ENCODE measurements at regions not wholly inside any gene's neighbourhood (a gene's known extent, or its start where the extent isn't known, plus 50 kb on each side); places are given as distances from the start of the nearest gene placed in this dataset.

DNA sequence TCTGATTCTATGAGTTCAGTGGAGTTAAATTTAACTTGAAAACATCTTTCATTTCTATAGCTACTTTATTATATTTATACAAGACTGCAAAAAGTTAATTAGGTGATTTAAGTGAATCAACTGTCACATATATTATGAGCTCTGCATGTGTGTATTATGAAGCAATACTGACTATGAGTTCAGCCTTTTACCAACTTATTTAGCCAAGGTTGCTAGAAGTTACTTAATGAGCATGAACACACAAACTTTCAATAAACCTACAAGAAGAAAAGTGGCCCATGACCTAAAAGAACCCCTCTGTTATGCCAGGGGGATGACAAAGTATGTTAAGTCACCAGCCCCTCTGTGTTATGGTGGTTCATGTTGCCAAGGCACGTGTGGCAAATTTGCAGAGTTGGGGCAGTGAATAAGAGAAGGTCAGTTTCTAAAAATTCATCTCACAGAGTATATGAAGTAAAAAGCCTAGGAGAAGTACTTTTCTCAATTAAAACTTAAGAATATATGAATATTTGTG, 86.7 kb upstream of the LYPLAL1 start:
- no peak for TF ChIP-seq POLR2A (IDR thresholded peaks at IDR 0.05)
- TF ChIP-seq, protein P1, sequence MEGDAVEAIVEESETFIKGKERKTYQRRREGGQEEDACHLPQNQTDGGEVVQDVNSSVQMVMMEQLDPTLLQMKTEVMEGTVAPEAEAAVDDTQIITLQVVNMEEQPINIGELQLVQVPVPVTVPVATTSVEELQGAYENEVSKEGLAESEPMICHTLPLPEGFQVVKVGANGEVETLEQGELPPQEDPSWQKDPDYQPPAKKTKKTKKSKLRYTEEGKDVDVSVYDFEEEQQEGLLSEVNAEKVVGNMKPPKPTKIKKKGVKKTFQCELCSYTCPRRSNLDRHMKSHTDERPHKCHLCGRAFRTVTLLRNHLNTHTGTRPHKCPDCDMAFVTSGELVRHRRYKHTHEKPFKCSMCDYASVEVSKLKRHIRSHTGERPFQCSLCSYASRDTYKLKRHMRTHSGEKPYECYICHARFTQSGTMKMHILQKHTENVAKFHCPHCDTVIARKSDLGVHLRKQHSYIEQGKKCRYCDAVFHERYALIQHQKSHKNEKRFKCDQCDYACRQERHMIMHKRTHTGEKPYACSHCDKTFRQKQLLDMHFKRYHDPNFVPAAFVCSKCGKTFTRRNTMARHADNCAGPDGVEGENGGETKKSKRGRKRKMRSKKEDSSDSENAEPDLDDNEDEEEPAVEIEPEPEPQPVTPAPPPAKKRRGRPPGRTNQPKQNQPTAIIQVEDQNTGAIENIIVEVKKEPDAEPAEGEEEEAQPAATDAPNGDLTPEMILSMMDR (IDR thresholded peaks at IDR 0.05 in 8 of 11, conservative IDR thresholded peaks at IDR 0.05 in 3 of 11), result no peak
- TF ChIP-seq POLR2AphosphoS5 (IDR thresholded peaks at IDR 0.05), result no peak
- Histone ChIP-seq H3K4me3 (no peak overlapping the region), H3K27ac (no peak overlapping the region), H3K36me3 (no peaks in the 10 kb centered on the region), H3K27me3 (replicated peaks in 1 of 7) (no peaks in the 10 kb centered on the region), H3K9me3 (peaks cover 0 to under 1% (median 0%) of the 10 kb centered on the region in 8 donors), H3K4me1 (peaks cover 0 to 24% (median 2%) of the 10 kb centered on the region in 6 donors)
- no peak for DNase-seq
- intact Hi-C loops (cut with DNase I; ENCODE audit: low total_unique reads), result no loop called here
- WGBS, 5 donors, result 0 to 85% (median 37%) methylated on average over 1 of the region's 1 CpG

DNA sequence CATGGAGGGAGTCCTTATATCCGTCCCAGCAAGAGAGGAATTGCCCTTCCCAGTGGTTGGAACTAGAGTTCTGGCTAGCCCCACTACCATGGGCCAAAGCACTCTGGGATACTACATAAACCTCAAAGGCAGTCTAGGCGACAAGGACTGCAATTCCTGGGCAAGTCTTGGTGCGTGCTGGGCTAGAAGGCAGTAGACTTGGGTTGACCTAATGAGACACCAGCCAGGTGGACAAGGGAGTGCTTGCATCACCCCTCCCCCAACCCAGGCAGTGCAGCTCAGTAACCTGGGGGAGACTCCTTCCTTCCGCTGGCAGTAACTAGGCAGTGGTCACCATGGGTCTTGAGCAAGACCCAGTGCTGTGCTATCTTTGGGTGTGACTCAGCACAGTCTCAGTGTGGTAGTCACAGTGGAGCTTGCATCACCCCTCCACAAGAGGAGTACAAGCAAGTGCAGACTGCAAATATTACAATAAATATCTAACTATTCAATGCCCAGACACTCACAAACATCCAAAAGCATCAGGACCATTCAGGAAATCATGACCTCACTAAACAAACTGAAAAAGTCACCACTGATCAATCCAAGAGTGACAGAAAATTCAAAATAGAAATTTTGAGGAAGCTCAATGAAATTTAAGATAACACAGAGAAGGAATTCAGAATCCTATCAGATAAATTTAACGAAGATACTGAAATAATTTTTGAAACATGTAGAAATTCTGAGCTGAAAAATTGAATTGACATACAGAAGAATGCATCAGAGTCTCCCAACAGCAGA, 84.7 kb upstream of the LYPLAL1 start:
- no peak overlapping the region for H3K4me3 ChIP-seq
- no peaks in the 10 kb centered on the region for H3K36me3 ChIP-seq
- intact Hi-C loops (cut with DNase I; ENCODE audit: low total_unique reads), result no loop called here
- peak; percentile 85 for DNase-seq
- 68 to 88% (median 72%) methylated on average over 3 to 5 of the region's 5 CpGs for WGBS, 5 donors
- TF ChIP-seq POLR2AphosphoS5 (IDR thresholded peaks at IDR 0.05), result peak in 1 of 3 donors; percentile 55
- TF ChIP-seq, protein P1 (IDR thresholded peaks at IDR 0.05 in 8 of 11, conservative IDR thresholded peaks at IDR 0.05 in 3 of 11), result no peak
- peak overlapping the region in 5 of 8 donors; percentile 4 to 73 (median 47) for H3K27ac ChIP-seq
- no peaks in the 10 kb centered on the region for H3K27me3 ChIP-seq (replicated peaks in 1 of 7)
- H3K9me3 ChIP-seq, result peaks cover 0 to 13% (median 0%) of the 10 kb centered on the region in 8 donors
- peaks cover 0 to 24% (median 2%) of the 10 kb centered on the region in 6 donors for H3K4me1 ChIP-seq

DNA sequence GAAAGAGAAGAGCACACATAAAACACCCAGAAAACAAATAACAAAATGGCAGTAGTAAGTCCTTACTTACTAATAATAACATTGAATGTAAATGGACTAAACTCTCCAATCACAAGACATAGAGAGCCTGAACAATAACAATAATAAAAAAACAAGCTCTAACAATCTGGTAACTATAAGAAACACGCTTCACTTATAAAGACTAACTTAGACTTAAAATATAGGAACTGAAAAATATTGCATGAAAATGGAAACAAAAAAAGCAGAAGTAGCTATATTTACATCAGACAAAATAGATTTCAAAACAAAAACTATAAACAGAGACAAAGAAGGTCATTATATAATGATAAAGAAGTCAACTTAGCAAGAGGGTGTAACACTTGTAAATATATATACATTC, 83.1 kb upstream of the LYPLAL1 start:
- peaks cover 0 to 24% (median 2%) of the 10 kb centered on the region in 6 donors for H3K4me1 ChIP-seq
- H3K27ac ChIP-seq, result peak overlapping the region in 6 of 8 donors; percentile 2 to 73 (median 40)
- H3K9me3 ChIP-seq, result peaks cover 0 to 13% (median 0%) of the 10 kb centered on the region in 8 donors
- TF ChIP-seq POLR2AphosphoS5 (IDR thresholded peaks at IDR 0.05), result no peak
- TF ChIP-seq, protein P1 (IDR thresholded peaks at IDR 0.05 in 8 of 11, conservative IDR thresholded peaks at IDR 0.05 in 3 of 11), result no peak
- TF ChIP-seq POLR2A (IDR thresholded peaks at IDR 0.05), result no peak
- H3K4me3 ChIP-seq, result no peak overlapping the region
- DNase-seq, result no peak
- intact Hi-C loops (cut with DNase I; ENCODE audit: low total_unique reads), result no loop called here
- no peaks in the 10 kb centered on the region for H3K27me3 ChIP-seq (replicated peaks in 1 of 7)
- 27 to 43% (median 35%) methylated on average over 1 of the region's 1 CpG for WGBS, 5 donors
- H3K36me3 ChIP-seq, result no peaks in the 10 kb centered on the region

GRCh38 chr1:219092206-219092605, 81.5 kb upstream of the LYPLAL1 start:
- TF ChIP-seq POLR2AphosphoS5 (IDR thresholded peaks at IDR 0.05) (no peak), POLR2A (IDR thresholded peaks at IDR 0.05) (no peak)
- TF ChIP-seq, protein P1 (IDR thresholded peaks at IDR 0.05 in 8 of 11, conservative IDR thresholded peaks at IDR 0.05 in 3 of 11), result no peak
- intact Hi-C loops (cut with DNase I; ENCODE audit: low total_unique reads), result no loop called here
- Histone ChIP-seq H3K9me3 (peaks cover 0 to 13% (median 0%) of the 10 kb centered on the region in 8 donors), H3K27me3 (replicated peaks in 1 of 7) (no peaks in the 10 kb centered on the region), H3K4me1 (peaks cover 0 to 24% (median 2%) of the 10 kb centered on the region in 6 donors), H3K27ac (no peak overlapping the region), H3K36me3 (no peaks in the 10 kb centered on the region), H3K4me3 (no peak overlapping the region)
- no peak for DNase-seq
- WGBS, 5 donors, result 65 to 91% (median 71%) methylated on average over 1 of the region's 1 CpG
